IMR-90 (cell line): ENCODE measurements at regions not wholly inside any gene's neighbourhood (a gene's known extent, or its start where the extent isn't known, plus 50 kb on each side); places are given as distances from the start of the nearest gene placed in this dataset.

Experiments used
- ATAC-seq: fragments of 200-7000 bp; cut with Tn5 transposase; 2 replicates; pipeline ENCODE4 v1.9.1; 2020; ENCODE audit warnings: low read depth, mild to moderate bottlenecking, moderate library complexity
- BruUV-seq: library from RNA; stranded (reverse); fragments of 400-500 nt; replicated peaks from 2 replicates; lab custom pipeline; 2021; lab: Mats Ljungman, UMichigan
- CTCF ChIA-PET: fragments of 300-600 bp; formaldehyde crosslinking; extraction: SDS; loops from one replicate; lab custom pipeline; 2021; ENCODE audit warnings: antibody characterized with exemption; lab: Yijun Ruan, JAX
- POLR2A ChIA-PET: fragments of 300-600 bp; sonication (Branson Sonifier 250); formaldehyde crosslinking; loops from one replicate; lab custom pipeline; 2022; ENCODE audit warnings: antibody characterized with exemption; ENCODE audit not compliant: unreplicated experiment; lab: Charles Lee
- DNase-seq: peaks from one replicate; pipeline ENCODE4 v3.0.0; 2013
- H2AFZ ChIP-seq: replicated peaks from 2 replicates; pipeline ENCODE3; 2013; ENCODE audit warnings: low read length, mild to moderate bottlenecking; ENCODE audit not compliant: poor library complexity
- H2AK5ac ChIP-seq: 2 replicates; pipeline ENCODE4 v1.6.1; 2013; ENCODE audit warnings: low read depth, low read length, inconsistent platforms
- H2AK9ac ChIP-seq: replicated peaks from 2 replicates; pipeline ENCODE3; 2013; ENCODE audit warnings: mild to moderate bottlenecking, low read depth, low read length, moderate library complexity; ENCODE audit not compliant: poor library complexity
- H2BK120ac ChIP-seq: 2 replicates; pipeline ENCODE4 v1.6.1; 2013; ENCODE audit warnings: low read depth, low read length, inconsistent platforms
- H2BK15ac ChIP-seq: 3 replicates; pipeline ENCODE4 v1.6.1; 2013; ENCODE audit warnings: low read depth, low read length, inconsistent platforms
- H2BK20ac ChIP-seq: 2 replicates; pipeline ENCODE4 v1.6.1; 2013; ENCODE audit warnings: low read depth, mild to moderate bottlenecking, inconsistent platforms, low read length, moderate library complexity
- H2BK5ac ChIP-seq: 2 replicates; pipeline ENCODE4 v1.6.1; 2013; ENCODE audit warnings: mild to moderate bottlenecking, low read depth, low read length, inconsistent platforms; ENCODE audit not compliant: poor library complexity, severe bottlenecking
- H3K14ac ChIP-seq: replicated peaks from 2 replicates; pipeline ENCODE4 v1.6.1; 2013; ENCODE audit warnings: low read depth, low read length, inconsistent platforms
- H3K18ac ChIP-seq: 2 replicates; pipeline ENCODE4 v1.6.1; 2013; ENCODE audit warnings: low read depth, low read length, control low read depth
- H3K23ac ChIP-seq: 2 replicates; pipeline ENCODE4 v1.6.1; 2013; ENCODE audit warnings: low read depth, low read length, inconsistent platforms
- H3K27ac ChIP-seq: 2 replicates; pipeline ENCODE4 v1.5.1; 2013; ENCODE audit warnings: mild to moderate bottlenecking, control low read depth, low read length; ENCODE audit not compliant: insufficient read depth
- H3K27me3 ChIP-seq: 2 replicates; pipeline ENCODE4 v1.6.1; 2013; ENCODE audit warnings: low read length; ENCODE audit not compliant: control insufficient read depth, insufficient read depth
- H3K36me3 ChIP-seq: 2 replicates; pipeline ENCODE4 v1.6.1; 2013; ENCODE audit warnings: low read length, mixed read lengths; ENCODE audit not compliant: control insufficient read depth, insufficient read depth
- H3K4ac ChIP-seq: 2 replicates; pipeline ENCODE4 v1.6.1; 2013; ENCODE audit warnings: low read depth, low read length, inconsistent platforms
- H3K4me1 ChIP-seq: 2 replicates; pipeline ENCODE4 v1.6.1; 2013; ENCODE audit warnings: low read length, mixed read lengths; ENCODE audit not compliant: control insufficient read depth, insufficient read depth
- H3K4me2 ChIP-seq: 2 replicates; pipeline ENCODE4 v1.6.1; 2013; ENCODE audit warnings: low read depth, mild to moderate bottlenecking, control low read depth, low read length, moderate library complexity
- H3K4me3 ChIP-seq: 2 replicates; pipeline ENCODE4 v1.5.1; 2013; ENCODE audit warnings: low read depth, mild to moderate bottlenecking, control low read depth, low read length, moderate library complexity; ENCODE audit not compliant: insufficient read depth
- H3K56ac ChIP-seq: 2 replicates; pipeline ENCODE4 v1.6.1; 2013; ENCODE audit warnings: low read length, inconsistent platforms; ENCODE audit not compliant: insufficient read depth; ENCODE audit errors: extremely low read depth
- H3K79me1 ChIP-seq, 2 experiments: 2 replicates each; pipeline ENCODE4 v1.6.1; 2013; ENCODE audit warnings: low read length in 2 of 2, inconsistent platforms in 1 of 2, low read depth in 1 of 2
- H3K9ac ChIP-seq: 2 replicates; pipeline ENCODE4 v1.6.1; 2013; ENCODE audit warnings: low read depth, low read length, control low read depth
- H3K9me1 ChIP-seq: 2 replicates; pipeline ENCODE4 v1.6.1; 2013; ENCODE audit warnings: low read length, inconsistent platforms; ENCODE audit not compliant: insufficient read depth
- H3K9me3 ChIP-seq: 2 replicates; pipeline ENCODE4 v1.6.1; 2013; ENCODE audit warnings: low read length; ENCODE audit not compliant: control insufficient read depth, insufficient read depth
- H4K20me1 ChIP-seq: 2 replicates; pipeline ENCODE4 v1.6.1; 2013; ENCODE audit warnings: low read length, inconsistent platforms; ENCODE audit not compliant: insufficient read depth
- H4K5ac ChIP-seq: 2 replicates; pipeline ENCODE4 v1.6.1; 2013; ENCODE audit warnings: mild to moderate bottlenecking, low read depth, low read length, control low read depth
- H4K8ac ChIP-seq, 2 experiments: 2 replicates each; pipeline ENCODE4 v1.6.1; 2013; ENCODE audit warnings: low read depth in 2 of 2, low read length in 2 of 2, control low read depth in 1 of 2, inconsistent platforms in 1 of 2
- H4K91ac ChIP-seq: 2 replicates; pipeline ENCODE4 v1.6.1; 2013; ENCODE audit warnings: low read depth, low read length, inconsistent platforms; ENCODE audit not compliant: insufficient read depth
- MAFK ChIP-seq: IDR thresholded peaks from 2 replicates; pipeline ENCODE4 v1.6.1; 2012; ENCODE audit warnings: low read depth, low read length, improper control_type of control experiment
- MXI1 ChIP-seq: IDR thresholded peaks from 2 replicates; pipeline ENCODE4 v1.6.1; 2012; ENCODE audit warnings: low read depth, mild to moderate bottlenecking, low read length, moderate library complexity, borderline replicate concordance
- POLR2A ChIP-seq: IDR thresholded peaks from 2 replicates; pipeline ENCODE4 v1.6.1; 2012; ENCODE audit warnings: mild to moderate bottlenecking, low read depth, low read length
- RFX5 ChIP-seq: IDR thresholded peaks from 2 replicates; pipeline ENCODE4 v1.8.0; 2012; ENCODE audit warnings: low read depth, mild to moderate bottlenecking, low read length, moderate library complexity
- SMC3 ChIP-seq: fragments of 150-350 bp; IDR thresholded peaks from 2 replicates; pipeline ENCODE4 v1.6.1; 2016; ENCODE audit warnings: low read depth, mild to moderate bottlenecking, antibody characterized with exemption, low read length, moderate library complexity
- WGBS, 2 experiments: methylation state at CpG; one replicate each; pipeline versions ENCODE4 v1.1.5 to v1.1.7; 2013; ENCODE audit warnings: missing lambda C conversion rate in 2 of 2; ENCODE audit not compliant: insufficient read length in 1 of 2; ENCODE audit errors: extremely low coverage in 2 of 2; 5-methylcytosine and 5-hydroxymethylcytosine counted together
- dilution Hi-C: fragments of 300-500 bp; cut with HindIII; formaldehyde crosslinking; loops from one replicate; pipeline ENCODE4 v1.14.3; 2018; ENCODE audit warnings: low sequenced_read_pairs; ENCODE audit not compliant: unreplicated experiment
- in situ Hi-C: fragments of 300-500 bp; cut with MboI; formaldehyde crosslinking; loops from 3 replicates; pipeline ENCODE4 v1.14.3; 2019; ENCODE audit warnings: low sequenced_read_pairs, inconsistent platforms, mixed read lengths
- intact Hi-C: fragments of 100-400 bp; cut with micrococcal nuclease; formaldehyde crosslinking; loops from 2 replicates; pipeline ENCODE4 v1.10.0; 2022

DNA sequence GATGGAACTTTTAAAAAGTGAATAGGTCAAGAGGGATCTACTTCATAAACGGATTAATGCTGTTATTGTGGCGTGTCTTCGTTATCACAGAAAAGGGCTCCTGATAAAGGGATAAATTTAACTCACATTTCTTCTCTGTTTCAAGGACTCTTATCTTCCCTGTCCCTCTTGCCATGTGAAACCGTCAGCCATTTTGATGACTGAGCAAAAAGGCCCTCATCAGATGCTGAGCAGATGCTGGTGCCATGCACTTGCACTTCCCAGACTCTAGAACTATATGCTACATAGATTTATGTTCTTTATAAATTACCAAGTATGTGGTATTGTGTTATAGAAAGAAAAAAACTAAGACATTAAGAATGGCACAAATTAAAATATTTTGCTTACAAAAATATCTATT, 1011.8 kb upstream of the GBE1 start:
- H4K8ac ChIP-seq, result no peak overlapping the region
- no peaks in the 10 kb centered on the region for H3K9me1 ChIP-seq
- H3K56ac ChIP-seq, result no peak overlapping the region
- intact Hi-C loops, result no loop called here
- no peak overlapping the region for H3K4me3 ChIP-seq
- CTCF ChIA-PET, result no interaction called here
- BruUV-seq, result no TSS peak
- H3K9me3 ChIP-seq, result peaks cover 8% of the 10 kb centered on the region; the same call in 1 of the 2 replicates
- H2AK5ac ChIP-seq, result no peak overlapping the region
- no peak overlapping the region for H4K5ac ChIP-seq
- no peak overlapping the region for H2BK20ac ChIP-seq
- no peak overlapping the region for H3K4me2 ChIP-seq
- DNase-seq (no peak), ATAC-seq (no peak)
- no peaks in the 10 kb centered on the region for H3K36me3 ChIP-seq
- no peak overlapping the region for H2BK5ac ChIP-seq
- H2BK15ac ChIP-seq, result no peak overlapping the region
- in situ Hi-C loops, result no loop called here
- H4K91ac ChIP-seq, result no peak overlapping the region
- no peak overlapping the region for H2BK120ac ChIP-seq
- POLR2A ChIA-PET, result no interaction called here
- H3K9ac ChIP-seq, result no peak overlapping the region
- no peaks in the 10 kb centered on the region for H3K27me3 ChIP-seq
- dilution Hi-C loops, result no loop called here
- TF ChIP-seq MXI1, result no peak
- TF ChIP-seq POLR2A, result no peak
- peak; percentile 38; the same call in 1 of the 2 replicates for TF ChIP-seq MAFK
- no peak for TF ChIP-seq RFX5
- no peak for TF ChIP-seq SMC3
- WGBS, 2 experiments, result no CpG with 5 or more reads among the region's 4 CpGs
- no peaks in the 10 kb centered on the region for H3K4me1 ChIP-seq
- H3K4ac ChIP-seq, result no peak overlapping the region
- H2AFZ ChIP-seq, result no peak overlapping the region
- no peak overlapping the region for H3K14ac ChIP-seq
- no peak overlapping the region for H2AK9ac ChIP-seq
- no peak overlapping the region for H3K18ac ChIP-seq
- H3K27ac ChIP-seq, result no peak overlapping the region
- no peak overlapping the region for H3K23ac ChIP-seq
- no peaks in the 10 kb centered on the region for H3K79me1 ChIP-seq
- no peaks in the 10 kb centered on the region for H4K20me1 ChIP-seq
